GM19043 (cell line): ENCODE measurements at regions not wholly inside any gene's neighbourhood (a gene's known extent, or its start where the extent isn't known, plus 50 kb on each side); places are given as distances from the start of the nearest gene placed in this dataset.

Experiments
- ATAC-seq: cut with Tn5 transposase; IDR thresholded peaks from one replicate; pipeline ENCODE4 v1.9.1; 2021; ENCODE audit warnings: low read depth; ENCODE audit not compliant: unreplicated experiment

DNA sequence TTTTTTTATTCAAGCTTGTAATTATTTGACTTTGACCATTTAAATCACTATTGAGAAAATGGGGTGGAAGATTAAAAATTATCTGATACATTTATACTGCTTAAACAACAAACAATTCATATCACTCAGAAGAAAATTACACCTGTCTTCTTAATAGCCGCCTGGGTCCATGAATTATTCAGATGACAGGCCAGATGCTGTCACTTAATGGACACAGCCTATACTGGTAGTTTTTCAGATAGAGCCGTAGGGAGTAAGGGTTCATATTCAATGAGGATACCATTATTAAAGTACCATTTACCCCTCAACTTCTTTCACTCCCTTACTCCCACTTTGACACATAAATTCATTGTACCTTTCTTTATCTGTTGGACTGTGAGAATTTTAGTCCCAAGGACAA, 1193.4 kb upstream of the MAP3K7 start:
- ATAC-seq: no peak

DNA sequence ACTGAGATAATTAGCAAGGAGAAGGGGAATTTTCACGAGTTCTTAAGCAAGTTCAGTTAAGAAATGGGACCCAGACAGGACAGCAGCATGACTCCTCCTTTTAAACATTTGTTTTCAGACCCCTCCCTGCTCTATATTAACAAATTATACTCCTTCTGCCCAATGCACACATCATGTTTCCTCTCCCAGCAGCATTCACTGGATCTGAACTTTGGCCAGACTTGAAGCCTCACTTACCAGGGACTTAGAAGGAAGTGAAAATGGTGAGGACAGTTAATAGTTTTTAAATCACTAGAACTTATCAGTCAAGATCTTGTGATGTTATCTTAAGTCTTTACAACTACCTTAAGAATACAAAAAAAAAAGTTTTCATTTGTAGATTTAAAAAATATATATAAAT, 1174.7 kb upstream of the MAP3K7 start:
- ATAC-seq: no peak

DNA sequence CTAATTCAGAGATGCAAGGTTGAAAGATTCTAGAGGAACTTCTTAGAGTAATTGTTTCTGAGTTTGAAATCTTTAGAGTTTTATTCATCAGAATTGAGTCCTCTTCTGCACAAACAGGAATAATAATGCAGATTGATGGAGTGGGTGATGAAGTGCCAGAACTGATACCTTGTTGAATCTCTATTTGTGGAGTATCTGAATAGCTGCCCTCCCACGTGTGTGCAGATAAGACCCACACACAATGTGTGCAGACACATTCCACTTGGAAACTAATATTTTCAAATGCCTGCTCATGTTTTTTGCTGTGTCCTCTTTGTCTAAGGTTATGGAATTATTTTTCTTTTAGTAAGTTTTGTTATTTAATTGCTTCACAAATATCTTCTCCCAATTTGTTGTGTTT, 1167.8 kb upstream of the MAP3K7 start:
- no peak for ATAC-seq

DNA sequence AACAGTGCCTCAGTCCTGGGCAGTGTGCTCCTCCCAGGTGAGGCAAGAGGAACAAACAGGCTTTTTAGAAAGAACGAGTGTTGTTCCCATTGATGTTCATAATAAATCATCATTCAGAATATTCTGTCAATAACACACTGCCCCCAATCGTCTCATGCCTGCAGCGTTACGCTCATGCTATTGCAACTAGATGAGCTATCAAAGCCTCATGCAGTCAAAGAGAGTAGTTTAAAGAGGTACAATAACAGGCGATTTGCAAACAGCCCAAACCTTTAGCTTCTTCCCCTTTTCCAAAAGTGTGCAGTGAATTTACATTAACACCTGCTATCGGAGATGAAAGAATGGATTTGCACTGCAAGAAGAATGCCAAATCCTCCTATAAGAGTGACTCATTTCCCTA, 1164.7 kb upstream of the MAP3K7 start:
- no peak for ATAC-seq

DNA sequence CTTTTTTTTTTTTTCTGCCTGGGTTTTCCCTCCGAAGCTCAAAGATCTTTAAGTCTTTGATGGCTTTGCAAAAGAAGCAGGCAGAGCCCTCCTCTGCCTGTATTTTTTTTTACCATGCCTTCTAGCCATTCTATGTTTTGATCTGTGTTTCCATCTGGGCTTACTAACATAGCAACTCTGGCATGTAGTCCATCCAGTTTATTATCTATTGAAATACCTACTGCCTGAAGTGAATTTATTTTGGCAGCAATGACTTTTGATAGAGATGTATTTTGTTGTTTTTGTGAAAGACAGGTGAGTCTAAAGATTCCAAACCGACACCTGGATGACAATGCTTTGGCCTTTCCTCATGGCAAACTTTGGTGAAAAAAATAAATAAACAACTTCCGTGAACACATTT, 1157.7 kb upstream of the MAP3K7 start:
- no peak for ATAC-seq

DNA sequence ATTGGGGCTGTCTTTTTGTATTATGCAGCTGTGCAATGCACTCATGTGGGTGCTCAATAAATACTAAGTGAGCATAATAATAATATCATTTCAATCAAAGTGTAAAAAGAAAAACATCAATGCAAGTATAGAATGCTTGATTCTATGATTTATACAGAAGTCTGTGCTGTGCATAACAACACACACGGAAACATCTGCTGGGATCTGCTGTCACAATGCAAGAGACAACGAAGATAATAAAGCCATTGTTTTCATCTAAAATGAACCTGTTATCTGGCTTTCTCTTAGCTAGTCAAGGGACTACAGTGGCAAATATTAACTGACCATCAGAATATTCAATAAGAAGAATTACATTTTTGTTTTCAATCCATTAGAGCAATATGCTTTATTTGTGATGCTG, 1156.9 kb upstream of the MAP3K7 start:
- ATAC-seq: no peak

DNA sequence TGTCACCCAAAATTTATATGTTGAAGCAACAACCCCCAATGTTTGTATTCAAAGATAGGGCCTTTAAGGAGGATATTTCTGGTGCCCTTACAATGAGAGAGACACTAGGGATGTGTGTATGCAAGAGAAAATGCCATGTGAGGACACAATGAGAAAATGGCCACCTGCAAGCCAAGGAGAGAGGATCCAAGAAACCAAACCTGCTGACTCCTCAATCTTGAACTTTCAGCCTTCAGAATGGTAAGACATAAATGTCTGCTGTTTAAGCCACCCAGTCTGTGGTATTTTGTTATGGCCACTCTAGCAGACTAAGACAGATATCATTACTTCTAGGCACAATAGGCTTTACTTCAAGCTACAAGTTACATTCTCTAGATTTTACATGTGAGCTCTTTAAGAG, 1145.1 kb upstream of the MAP3K7 start:
- no peak for ATAC-seq

DNA sequence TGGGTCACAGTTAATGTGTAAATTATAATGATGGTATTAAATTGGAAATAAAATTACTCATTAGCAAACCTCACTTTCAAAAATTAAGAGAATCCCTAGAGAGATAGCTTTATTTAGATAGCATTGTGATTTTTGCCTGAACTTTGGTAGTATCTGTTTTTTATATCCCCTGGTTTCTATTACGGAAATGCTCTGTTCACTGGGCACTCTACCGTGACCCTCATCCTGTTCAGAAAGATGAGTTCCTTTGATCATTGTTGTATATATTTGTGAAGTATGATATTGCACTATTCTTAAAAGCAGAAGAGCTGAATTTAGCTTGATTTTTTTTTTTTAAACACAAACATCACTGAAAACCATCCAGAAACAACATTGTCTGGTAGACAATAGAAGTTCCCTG, 1143.8 kb upstream of the MAP3K7 start:
- ATAC-seq: no peak

DNA sequence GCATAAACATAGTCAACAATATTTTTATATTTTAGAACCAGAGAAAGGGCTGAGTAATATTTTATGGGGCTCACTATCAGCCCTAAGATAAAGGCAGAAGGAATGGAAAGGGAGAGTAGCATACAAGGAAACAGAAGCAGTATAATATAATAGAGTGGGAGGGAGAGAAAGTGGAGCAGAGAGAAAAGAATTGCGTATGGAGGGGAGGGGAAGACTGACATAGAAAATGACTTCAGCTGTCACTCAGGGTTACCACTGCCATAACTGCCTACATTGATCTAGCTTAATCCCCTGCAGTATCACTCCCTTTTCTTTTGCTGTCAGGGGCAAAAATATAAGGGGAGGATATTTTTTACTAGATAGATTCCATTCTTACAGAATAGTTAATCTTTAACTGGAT, 1133.5 kb upstream of the MAP3K7 start:
- no peak for ATAC-seq

DNA sequence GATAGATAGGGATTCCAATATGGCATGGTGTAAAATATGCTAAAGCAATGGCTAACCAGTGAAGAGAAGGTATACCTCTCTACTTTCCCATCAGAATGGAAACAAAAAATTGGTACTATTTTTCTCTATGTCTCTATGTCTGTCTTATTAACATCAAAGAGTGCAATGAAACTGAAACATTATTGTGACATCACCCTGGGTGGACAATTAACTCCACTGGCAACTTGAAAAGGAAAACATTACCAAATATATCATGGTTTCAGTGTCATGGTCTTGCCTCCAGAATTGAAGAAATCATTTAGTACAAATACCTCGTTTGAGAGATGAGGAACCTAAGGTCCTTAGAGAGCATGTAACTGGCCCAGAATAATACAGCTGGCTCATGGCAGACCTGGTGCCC, 1132.5 kb upstream of the MAP3K7 start:
- ATAC-seq: no peak

DNA sequence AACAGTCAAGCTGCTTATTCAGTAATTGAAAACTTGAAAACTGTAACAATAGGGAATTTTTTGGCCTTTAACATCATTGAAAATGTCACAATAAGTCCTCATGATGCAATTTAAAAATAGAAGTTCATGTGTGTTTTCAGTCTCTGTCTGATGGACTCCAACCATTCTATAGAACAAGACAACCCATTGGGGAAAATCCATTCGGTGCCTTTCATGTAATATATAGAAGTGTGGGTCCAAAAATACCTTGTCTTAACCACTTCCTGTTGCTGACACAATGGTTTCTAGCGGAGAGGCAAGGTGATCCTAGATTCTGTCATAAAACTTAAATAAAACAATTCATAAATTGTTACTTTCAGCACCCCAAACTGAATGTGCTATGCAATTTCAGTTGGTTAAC, 1131.3 kb upstream of the MAP3K7 start:
- no peak for ATAC-seq

DNA sequence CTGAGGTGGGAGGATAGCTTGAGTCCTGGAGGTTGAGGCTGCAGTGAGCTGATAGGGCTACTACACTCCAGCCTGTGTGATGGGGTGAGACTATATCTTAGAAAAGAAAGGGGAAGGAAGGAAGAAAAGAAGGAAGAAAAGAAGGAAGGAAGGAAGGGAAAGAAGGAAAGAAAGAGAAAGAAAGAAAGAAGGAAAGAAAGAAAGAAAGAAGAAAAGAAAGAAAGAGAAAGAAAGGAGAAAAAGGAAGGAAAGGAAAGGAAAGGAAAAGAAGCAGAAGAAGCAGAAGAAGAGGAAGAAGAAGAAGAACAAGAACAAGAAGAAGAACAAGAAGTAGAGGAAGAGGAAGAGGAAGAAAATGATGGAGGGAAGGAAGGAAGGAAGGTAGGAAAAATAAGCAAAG, 1130.2 kb upstream of the MAP3K7 start:
- no peak for ATAC-seq

DNA sequence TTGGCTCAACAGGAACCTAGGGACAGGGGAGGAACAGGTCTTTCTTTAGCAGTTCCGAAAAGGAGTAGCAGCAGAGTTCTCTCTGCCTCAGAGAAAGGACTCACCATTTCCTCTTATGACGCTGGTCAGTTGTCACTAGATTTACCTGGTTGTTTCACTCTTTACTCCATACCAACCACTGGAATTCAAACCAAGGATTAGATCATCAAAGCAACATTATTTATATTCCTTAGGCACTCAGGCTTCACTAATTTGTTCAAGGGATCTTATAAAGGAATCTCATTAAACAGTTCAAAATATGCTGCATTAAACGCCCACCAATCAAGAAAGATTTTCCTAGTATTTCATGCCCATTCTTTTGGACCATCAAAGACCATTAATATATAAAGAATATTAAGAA, 1129.5 kb upstream of the MAP3K7 start:
- ATAC-seq: no peak

DNA sequence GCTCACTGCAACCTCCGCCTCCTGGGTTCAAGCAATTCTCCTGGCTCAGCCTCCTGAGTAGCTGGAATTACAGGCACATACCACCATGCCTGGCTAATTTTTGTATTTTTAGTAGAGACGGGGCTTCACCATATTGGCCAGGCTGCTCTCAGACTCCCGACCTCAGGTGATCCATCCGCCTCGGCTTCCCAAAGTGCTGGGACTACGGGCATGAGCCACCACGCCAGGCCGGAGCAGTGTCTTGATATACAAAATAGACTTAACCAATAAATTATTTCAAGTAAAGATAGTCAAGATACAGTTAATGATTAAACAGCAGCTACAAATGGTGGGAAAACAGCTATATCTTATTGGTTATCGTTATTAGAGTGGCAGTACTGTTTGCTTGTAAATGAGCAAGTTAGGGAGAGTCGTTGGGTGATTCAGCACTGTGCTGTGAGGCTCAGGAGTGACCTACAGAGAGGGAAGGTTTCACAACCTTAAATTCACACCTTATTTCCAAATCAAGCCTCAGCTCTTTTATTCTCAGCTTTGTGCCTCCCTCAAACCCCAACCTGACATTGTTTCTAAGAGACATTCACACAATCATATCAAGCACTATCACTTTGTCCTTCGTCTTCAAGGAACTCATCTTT, 1128.4 kb upstream of the MAP3K7 start:
- ATAC-seq: no peak

DNA sequence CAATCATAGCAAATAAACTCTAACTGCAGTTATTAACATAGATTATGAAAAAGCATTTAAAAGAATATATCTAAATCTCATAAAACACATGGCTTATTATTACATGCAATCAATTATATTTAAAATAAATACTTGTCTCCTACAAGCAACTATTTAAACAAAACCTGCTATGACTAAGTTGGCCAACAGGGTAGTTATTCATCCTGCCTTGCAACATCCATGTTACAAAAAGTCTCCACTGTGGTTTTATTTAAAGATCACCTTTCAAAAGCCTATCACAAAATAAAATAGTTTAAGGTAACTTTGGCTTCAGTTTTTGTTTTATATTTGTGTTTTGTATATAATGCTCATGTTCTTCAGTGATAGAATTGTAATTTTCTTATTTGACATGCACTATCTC, 1127.0 kb upstream of the MAP3K7 start:
- no peak for ATAC-seq

DNA sequence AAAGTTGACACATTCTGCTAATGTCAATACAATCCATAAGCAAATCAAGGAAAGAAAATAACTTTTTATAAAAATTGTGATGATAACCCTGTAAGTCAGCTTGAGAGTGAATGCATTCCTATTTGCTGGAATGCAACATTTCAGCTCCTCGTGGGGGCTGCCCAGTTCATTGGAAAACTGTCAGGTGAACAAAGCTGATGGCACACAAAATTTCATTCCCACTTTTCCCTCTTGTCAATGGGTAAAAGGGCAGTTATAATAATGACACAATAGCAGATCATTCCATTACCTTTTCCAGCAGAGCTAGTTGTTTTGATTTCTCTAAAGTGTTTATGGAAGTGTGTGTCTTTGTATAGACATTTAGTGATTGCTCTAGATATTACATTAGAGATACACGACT, 1124.6 kb upstream of the MAP3K7 start:
- no peak for ATAC-seq

DNA sequence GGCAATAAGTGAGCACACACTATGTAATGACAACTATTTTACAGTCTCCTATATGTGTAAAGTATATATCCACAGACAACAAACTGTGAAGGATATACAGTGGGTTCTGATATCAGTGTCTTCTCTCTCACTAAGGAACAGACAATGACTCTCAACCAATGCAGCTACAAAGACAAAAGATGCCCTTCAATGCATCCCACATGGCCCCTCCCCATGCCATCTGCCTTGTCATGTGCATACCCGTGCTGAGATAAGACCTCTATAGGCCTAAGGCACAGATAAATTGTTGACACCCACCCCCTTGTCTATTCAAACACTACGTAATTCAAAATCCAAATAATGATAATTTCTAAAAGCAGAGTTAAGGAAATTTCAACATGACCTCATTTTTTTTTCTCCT, 1123.5 kb upstream of the MAP3K7 start:
- no peak for ATAC-seq

DNA sequence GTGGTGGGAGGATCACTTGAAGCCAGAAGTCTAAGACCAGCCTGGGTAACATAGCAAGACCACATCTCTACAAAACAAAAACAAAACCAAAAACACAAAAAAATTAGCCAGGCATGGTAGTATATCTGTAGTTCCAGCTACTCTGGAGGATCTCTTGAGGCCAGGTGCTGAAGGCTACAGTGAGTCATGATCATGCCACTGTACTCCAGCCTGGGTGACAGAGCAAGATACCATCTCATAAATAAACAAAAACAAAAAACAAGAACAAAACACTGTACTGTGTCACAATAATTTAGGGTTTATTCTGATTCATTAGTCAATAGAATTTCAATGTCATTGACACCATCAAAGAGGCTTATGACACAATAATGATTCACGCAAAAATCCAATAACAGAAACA, 1121.7 kb upstream of the MAP3K7 start:
- no peak for ATAC-seq

DNA sequence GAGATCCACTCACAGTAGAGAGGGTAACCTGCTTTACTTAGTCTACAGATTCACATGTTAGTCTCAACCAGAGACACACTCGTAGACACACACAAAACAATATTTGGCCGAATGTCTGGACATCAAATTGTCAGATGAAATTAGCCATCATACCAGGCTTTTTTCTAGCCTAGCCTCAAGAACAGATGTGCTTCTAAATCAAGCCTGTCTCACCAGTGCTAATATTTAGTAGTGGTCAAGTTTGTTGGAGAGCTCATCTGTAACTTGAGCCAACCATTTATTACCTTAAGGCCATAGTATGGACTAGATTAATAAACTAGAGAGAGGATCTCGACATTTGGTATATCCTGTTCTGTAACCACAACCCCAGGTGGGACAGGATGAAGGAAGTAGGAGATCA, 1118.8 kb upstream of the MAP3K7 start:
- no peak for ATAC-seq

DNA sequence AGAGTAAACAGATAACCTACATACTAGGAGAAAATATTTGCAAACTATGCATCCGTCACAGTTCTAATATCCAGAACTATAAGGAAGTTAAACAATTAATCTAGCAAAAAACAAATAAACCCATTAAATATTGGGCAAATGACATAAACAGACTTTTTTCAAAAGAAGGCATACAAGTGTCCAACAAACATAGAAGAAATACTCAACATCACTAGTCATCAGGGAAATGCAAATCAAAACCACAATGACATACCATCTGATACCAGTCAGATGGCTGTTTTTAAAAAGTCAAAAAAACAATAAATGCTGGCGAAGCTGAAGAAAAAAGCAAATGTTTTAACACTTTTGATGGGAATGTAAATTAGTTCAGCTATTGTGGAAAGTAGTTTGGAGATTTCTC, 1117.7 kb upstream of the MAP3K7 start:
- ATAC-seq: no peak

DNA sequence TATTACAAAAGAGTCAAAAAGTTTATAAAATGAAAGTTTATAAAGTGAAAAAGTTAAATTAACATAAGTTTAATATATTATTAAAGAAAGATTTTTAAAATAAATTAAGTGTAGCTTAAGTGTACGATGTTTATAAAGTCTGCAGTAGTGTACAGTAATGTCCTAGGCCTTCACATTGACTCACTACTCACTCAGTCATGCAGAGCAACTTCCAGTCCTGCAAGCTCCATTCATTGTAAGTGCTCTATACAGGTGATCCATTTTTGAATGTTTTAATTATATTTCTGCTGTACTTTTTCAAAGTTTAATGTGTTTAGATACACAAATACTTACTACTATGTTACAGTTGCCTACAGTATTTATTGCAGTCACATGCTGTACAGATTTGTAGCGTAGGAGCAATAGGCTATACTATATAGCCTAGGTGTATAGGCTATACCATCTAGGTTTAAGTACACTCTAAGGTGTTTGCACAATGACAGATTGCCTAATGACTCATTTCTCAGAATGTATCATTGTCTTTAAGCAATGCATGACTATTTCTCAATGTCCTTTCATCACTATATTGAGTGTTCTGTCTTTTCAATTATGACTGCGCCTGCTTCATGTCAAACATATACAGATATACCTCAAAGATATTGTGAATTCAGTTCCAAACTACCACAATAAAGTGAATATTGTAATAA, 1110.3 kb upstream of the MAP3K7 start:
- ATAC-seq: no peak

DNA sequence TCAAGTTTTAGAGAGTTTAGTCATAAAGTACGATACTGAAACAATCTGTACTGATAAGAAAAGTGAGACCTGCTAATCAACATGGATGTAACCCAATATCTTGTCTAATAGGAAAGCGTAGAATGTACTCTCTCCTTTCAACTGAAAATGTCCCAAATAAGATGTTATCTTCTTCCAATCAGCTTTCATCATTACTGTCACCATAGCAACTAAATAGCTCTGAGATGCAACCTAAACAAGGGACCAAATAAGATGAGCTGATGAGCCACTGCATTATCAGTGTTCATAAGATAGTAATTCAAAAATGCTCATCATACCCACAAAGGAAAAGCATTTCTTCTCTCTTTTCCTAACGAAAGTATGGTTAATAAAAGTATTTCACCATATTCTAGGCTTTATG, 1108.3 kb upstream of the MAP3K7 start:
- no peak for ATAC-seq
